Large intestine (tissue), 3 donors: ENCODE measurements at regions not wholly inside any gene's neighbourhood (a gene's known extent, or its start where the extent isn't known, plus 50 kb on each side); places are given as distances from the start of the nearest gene placed in this dataset.
A peak's percentile ranks its signal among the peaks of the same experiment; 100 is the strongest.

Experiments
- DNase-seq, 2 donors: peaks; one replicate each; pipeline versions ENCODE4 v3.0.0 to v3.0.0-alpha.2; 2013
- H3K27ac ChIP-seq: one replicate; pipeline ENCODE4 v1.5.1; 2013; ENCODE audit warnings: low read length
- H3K27me3 ChIP-seq: 2 replicates; pipeline ENCODE4 v1.6.1; 2013; ENCODE audit warnings: low read length; ENCODE audit not compliant: control insufficient read depth, insufficient read depth
- H3K36me3 ChIP-seq: 2 replicates; pipeline ENCODE4 v1.6.1; 2013; ENCODE audit warnings: low read length; ENCODE audit not compliant: control insufficient read depth, insufficient read depth
- H3K4me1 ChIP-seq: one replicate; pipeline ENCODE4 v1.6.1; 2013; ENCODE audit warnings: low read length; ENCODE audit not compliant: control insufficient read depth, insufficient read depth
- H3K4me3 ChIP-seq: one replicate; pipeline ENCODE4 v1.5.1; 2013; ENCODE audit warnings: low read length
- H3K9me3 ChIP-seq: one replicate; pipeline ENCODE4 v1.6.1; 2013; ENCODE audit warnings: mild to moderate bottlenecking, low read depth, low read length, moderate library complexity; ENCODE audit not compliant: control insufficient read depth
- WGBS: methylation state at CpG from one replicate; pipeline ENCODE4 v1.1.5; 2013; ENCODE audit warnings: low lambda C conversion rate; ENCODE audit not compliant: insufficient coverage; 5-methylcytosine and 5-hydroxymethylcytosine counted together

- WGBS = 80% methylated on average over 4 of the region's 5 CpGs
- H3K36me3 ChIP-seq = no peaks in the 10 kb centered on the region
- H3K4me1 ChIP-seq = no peaks in the 10 kb centered on the region
Observed at GRCh38 chr13:106625578-106625977, 57.6 kb upstream of the ARGLU1 start.

GRCh38 chr13:106623799-106624460 is 56.0 kb upstream of the ARGLU1 start:
- WGBS = no CpG with 5 or more reads among the region's 7 CpGs
- no peak overlapping the region for H3K27ac ChIP-seq
- no peaks in the 10 kb centered on the region for H3K36me3 ChIP-seq

More at GRCh38 chr13:106625578-106625977, 57.6 kb upstream of the ARGLU1 start:
- no peak for DNase-seq
- no peaks in the 10 kb centered on the region for H3K9me3 ChIP-seq
- no peak overlapping the region for H3K27ac ChIP-seq
- no peak overlapping the region for H3K4me3 ChIP-seq
- no peaks in the 10 kb centered on the region for H3K27me3 ChIP-seq

DNA sequence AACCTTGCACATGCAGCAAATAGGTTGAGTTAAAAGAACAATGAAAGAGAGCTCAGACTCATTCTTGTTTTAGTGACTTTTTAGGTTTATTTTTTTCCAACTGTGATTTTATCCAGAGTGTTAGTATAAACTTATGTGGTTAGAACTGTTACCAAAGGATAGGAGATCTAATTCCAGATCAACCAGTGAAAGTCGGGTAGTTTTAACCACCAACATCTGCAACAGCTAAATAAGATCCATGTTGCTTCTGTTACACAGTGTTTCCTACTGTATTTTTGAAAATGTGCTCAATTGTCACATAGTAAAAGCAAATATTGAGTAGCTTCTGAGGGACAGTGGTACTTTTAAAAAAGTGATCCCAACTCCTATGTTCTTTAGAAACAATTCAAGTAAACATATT is 53.9 kb upstream of the ARGLU1 start:
- WGBS = no CpG with 5 or more reads among the region's 1 CpG
- no peak for DNase-seq
- Histone ChIP-seq H3K9me3 (no peaks in the 10 kb centered on the region), H3K27ac (no peak overlapping the region), H3K27me3 (no peaks in the 10 kb centered on the region), H3K36me3 (no peaks in the 10 kb centered on the region), H3K4me1 (no peaks in the 10 kb centered on the region), H3K4me3 (no peak overlapping the region)

More at GRCh38 chr13:106623799-106624460, 56.0 kb upstream of the ARGLU1 start:
- no peaks in the 10 kb centered on the region for H3K27me3 ChIP-seq
- DNase-seq = no peak
- H3K9me3 ChIP-seq = no peaks in the 10 kb centered on the region
- no peak overlapping the region for H3K4me3 ChIP-seq
- no peaks in the 10 kb centered on the region for H3K4me1 ChIP-seq

DNA sequence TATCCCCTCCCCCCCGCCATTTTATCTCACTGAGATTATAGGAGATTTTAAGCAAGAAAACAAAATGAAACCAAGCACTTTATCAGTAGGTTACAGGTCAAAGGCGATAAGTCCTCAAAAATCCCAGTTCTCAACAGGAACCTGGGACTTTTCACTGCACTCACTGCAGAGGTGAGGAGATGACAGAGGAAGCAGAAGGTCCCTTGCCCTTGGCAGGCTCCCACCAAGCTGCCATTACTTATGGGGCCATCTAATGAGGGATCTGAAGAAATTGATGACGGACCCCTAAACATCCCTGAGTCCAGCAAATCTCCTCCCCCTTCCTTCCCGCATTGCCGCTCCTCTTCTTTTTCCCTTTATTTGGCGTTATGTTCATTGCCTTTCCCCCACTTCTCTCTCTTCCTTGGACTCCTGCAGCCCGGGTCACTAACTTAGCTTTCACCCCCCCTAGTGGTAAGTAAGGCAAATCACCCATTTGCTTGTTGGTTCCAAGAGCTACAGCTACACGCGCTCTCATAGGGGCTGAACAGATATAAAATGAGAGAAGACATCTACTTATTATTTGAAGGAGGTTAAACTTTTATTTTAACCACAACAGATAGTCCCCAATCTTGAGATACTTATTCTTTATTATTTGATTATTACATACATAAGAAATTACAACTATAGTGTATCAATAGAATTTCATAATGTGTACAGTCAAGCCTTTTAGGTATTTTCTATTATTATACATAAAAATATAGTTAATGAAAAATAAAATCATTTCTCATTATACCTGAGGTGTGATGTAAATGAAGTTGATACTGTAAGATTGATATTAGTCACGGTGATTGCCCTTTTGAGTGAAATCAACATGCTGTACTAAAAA is 52.0 kb upstream of the ARGLU1 start:
- Histone ChIP-seq H3K36me3 (no peaks in the 10 kb centered on the region), H3K4me1 (no peaks in the 10 kb centered on the region), H3K9me3 (no peaks in the 10 kb centered on the region), H3K4me3 (no peak overlapping the region), H3K27me3 (no peaks in the 10 kb centered on the region), H3K27ac (no peak overlapping the region)
- WGBS = 8% methylated on average over 7 of the region's 10 CpGs
- DNase-seq = peak; percentile 47 to 72
